ENCODE measurements at regions not wholly inside any gene's neighbourhood (a gene's known extent, or its start where the extent isn't known, plus 50 kb on each side); places are given as distances from the start of the nearest gene placed in this dataset.
"Not testable (repeated sequence)": the region's sequence is repeated elsewhere in the genome, so short reads cannot be mapped to it uniquely, and the experiment has no call there.

DNA sequence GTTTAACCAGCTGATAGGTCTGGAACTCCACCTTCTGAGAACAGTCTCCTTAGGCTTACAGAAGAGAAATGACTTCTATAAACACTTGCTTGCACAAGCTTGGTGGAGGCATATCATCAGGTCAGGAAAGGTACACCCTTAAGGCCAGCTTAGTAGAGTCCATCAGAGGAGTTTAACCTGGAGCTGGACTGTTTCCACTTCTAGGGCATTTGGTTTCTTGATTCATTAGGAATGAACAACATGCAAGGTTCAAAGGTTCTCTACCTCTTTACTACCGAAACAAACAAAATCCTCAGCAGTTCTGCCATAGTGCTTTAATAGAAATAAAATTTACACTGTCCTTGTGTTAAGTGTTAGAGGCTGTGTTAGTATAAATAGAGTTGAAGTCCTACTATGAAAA is 171.4 kb upstream of the NPY2R start:
- no peak for DNase-seq

- DNase-seq = no peak
Observed at GRCh38 chr4:155038459-155038858, 170.0 kb upstream of the NPY2R start.

- DNase-seq = no peak
Observed at GRCh38 chr4:155039162-155039561, 169.3 kb upstream of the NPY2R start.

DNA sequence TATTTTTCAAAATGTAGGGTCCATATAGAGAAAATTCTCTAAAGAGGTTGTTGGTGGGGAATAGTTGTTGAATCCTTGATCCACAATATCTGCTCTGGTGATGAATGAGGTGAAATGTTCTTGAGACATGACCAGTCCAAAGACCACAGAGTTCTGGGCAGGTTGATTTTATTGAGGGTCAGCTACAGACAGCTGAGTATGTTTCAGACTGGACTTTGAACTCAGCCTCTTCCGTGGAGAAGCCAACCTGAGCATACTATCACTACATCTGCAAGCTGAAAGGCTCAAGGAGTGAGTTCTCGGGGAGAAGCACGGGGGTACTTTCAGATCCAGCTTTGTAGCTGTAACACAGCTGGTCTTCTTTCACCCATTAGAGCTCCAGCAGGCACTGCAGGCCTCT is 168.4 kb upstream of the NPY2R start:
- no peak for DNase-seq

GRCh38 chr4:155042014-155042413 is 166.4 kb upstream of the NPY2R start:
- DNase-seq = no peak

GRCh38 chr4:155044251-155044650 is 164.2 kb upstream of the NPY2R start:
- not testable (repeated sequence) for DNase-seq

DNA sequence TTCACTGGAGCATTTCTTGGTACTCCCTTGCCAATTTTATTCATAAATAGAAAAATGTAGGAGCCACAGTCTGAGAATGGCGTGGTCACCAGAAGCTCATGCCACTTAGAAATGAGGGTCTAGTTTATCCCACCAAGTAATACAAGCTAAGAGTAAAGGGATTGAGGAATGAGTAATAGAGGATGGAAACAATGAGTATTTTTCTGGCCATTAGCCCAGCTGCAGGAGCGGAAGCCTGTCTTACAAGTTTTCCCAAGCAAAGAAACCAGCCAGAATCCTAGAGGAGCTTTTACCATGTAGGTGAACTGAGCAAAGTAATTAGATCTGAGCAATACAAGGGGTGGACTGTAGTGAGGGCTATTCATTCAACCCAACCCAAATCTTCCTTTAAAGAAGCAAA is 160.7 kb upstream of the NPY2R start:
- no peak for DNase-seq

DNA sequence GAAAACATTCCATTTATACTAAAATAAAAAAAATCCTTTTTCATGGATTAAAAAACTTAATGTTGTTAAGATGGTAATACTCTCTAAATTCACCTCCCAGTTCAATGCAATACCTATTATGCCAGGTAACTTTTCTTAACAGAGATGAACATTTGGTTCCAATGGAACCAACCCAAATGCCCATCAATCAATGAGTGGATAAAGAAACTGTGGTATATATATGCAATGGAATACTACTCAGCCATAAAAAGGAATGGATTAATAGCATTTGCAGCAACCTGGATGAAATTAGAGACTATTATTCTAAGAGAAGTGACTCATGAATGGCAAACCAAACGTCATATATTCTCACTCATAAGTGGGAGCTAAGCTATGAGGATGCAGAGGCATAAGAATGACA is 154.4 kb upstream of the NPY2R start:
- not testable (repeated sequence) for DNase-seq

DNA sequence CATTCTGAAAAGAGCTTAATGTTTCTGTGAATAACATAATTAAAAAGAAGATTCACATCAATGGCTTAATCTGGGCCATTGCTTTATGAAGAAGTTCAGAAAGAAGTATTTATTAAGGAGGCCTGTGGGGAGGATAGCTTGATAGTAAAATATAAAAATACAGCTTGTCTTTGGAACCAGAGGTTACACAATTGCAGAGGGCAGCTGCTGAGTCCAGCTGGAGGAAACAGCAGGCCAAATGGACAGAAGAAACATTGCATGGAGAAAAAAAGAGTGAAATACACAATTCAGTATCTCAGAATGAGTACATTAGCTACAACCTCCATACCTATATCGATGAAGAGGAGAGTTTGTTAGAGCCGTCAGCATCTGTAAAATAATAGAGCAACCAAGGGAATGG is 148.0 kb upstream of the NPY2R start:
- no peak for DNase-seq

- DNase-seq = no peak
Observed at GRCh38 chr4:155060873-155061272, 147.6 kb upstream of the NPY2R start.

GRCh38 chr4:155062948-155063347 is 145.5 kb upstream of the NPY2R start:
- no peak for DNase-seq

- DNase-seq = not testable (repeated sequence)
Observed at GRCh38 chr4:155064934-155065333, 143.5 kb upstream of the NPY2R start.

DNA sequence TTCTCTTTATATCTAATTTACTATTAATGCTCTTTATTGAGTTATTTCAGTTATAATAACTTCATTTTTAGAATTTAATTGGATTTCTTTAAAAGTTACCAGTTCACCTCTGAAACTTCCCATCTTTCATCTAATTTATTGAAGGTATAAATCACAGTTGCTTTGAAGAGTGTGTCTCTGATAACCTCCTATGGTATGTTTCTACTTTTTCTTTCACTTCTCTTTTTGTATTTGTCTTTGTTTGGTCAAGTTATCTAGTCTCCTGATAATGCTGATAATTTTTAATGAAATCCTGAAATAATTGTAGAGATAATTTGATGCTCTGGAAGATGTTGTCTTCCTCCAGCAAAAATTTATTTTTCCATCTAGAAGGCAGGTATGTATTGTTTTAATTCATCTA is 141.6 kb upstream of the NPY2R start:
- DNase-seq = no peak

DNA sequence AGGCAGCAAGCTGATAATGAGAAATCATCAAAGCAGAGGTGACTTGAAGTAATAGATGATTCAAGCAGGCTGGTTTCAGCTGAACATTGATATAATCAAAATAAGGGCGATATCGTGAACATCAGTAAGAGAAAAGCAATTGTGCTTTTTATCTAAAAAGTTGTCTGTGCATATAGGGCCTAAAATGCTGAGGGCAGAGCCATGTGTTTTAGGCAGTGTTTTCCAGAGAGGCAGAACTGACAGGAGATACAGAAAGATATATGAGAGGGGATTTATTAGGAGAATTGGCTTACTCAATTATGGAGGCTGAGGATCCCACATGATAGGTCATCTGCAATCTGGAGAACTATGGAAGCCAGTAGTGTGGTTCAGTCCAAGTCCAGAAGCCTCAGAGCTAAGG is 136.5 kb upstream of the NPY2R start:
- no peak for DNase-seq

DNA sequence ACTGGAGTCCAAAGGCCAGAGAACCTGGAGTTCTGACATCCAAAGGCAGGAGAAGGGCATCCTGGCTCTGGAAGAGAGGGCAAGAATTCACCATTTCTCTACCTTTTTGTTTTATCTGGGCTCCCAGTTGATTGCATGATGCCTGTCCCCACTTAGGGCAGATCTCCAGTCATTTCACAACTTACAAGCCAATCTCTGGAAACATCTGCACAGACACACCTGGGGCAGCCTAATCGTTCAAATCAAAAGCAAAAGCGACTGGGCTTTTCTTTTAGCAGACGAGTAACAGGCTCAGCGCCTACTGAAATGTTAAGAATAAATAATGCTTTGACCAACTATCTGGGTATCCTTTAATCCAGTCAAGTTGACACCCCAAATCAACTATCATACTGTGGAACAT is 136.0 kb upstream of the NPY2R start:
- no peak for DNase-seq

DNA sequence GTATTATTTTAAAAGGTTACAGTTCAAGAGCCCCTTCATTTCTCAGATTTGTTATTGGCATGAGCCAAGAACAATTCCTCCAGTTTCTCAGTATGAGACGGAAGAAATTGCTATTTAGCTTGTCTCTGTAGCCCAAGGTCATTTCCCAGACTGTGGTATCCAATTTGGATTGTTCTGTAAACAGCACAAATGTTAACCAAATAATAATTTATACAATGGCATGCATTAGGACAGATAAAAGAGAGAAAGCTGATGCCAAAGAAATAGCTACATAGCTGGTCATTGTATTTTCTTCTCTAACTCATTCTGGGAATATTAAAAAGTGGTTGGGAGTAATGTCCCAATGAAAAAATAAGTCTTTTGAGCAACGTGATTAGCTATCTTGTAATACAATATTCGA is 134.6 kb upstream of the NPY2R start:
- DNase-seq = no peak

GRCh38 chr4:155076256-155076785 is 132.1 kb upstream of the NPY2R start:
- no peak for DNase-seq

DNA sequence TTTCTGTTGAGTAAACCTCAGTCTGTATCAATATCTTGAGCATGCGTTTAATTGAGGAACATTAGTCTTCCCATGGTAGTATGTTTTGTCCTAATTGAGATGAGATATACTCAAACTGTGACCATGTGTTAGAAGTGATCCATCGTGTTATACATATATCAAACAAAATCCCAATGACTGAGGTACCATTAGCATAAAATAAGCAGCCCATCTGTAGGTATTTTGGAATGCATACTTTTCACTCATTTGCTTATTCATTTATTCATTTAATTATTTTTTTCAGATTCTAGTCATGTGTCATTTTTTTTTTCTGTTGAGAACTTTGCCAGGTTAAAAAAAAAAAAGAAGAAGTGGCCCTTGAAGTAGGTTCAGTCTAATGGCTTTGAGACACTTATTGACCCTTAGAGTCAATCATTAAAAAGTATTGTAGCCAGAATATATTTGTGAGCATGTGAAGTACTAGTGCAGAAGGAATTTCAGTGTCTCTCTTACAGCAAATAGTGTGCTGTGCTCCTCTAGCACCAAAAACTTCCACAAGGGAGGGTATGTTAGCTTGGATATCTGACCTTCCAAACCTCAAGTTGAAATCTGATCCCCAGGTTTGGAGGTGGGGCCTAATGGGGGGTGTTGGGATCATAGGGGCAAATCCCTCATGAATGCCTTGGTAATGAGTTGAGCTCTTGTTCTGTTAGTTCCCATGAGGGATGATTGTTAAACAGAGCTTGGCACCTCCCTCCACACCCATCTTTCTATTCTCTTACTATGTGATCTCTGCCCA is 130.8 kb upstream of the NPY2R start:
- DNase-seq = no peak

DNA sequence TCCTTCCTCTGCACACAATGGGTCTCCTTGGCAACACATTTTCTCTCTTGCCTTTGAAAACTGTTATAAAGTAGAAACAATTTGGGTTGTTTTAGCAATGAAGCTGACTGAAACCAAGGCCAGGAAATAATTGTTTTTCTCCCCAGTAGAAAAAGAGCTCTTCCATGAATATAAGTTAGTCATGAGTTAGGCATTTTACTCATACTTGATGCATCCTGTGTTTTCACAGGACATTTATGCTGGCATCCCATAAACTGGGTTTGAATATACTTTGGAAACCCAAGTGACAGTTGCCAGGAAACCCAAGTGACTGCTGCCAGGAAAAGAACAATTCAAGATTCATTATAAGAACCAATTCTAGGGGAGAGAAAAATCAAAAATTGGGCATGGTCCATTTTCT is 128.6 kb upstream of the NPY2R start:
- DNase-seq = no peak

- no peak for DNase-seq
Observed at GRCh38 chr4:155081222-155081621, 127.2 kb upstream of the NPY2R start.

DNA sequence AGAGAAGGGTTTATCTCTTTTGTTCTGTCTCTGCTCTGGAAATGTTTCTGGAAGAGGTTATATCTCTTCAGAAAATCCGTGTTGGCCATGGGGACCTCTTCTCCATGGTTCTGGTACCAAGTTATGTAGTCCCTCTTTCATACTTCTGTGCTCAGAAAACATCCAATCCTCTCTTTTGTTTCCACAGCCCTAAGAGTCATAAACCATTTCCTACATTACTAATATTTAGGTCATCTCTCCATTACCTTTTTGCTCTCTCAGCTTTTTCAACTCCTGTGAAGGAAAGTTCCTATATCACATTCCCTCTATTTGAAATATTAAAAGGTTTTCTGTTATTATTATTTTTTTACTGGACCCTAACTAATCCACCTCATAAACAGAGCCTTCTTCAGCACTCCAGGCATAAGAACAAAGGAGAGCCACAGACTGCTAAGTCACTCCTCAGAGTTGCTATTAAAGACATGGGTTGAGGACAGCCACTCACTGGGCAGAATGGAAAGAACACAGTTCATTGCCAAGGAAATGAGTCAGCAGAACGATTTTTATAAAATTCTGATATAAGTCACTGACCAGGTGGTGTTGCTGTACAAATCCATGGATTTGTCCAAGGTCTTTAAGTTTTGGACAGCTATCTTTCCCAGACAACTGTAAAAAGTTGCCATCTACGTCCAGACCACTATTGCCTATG is 122.4 kb upstream of the NPY2R start:
- DNase-seq = no peak

DNA sequence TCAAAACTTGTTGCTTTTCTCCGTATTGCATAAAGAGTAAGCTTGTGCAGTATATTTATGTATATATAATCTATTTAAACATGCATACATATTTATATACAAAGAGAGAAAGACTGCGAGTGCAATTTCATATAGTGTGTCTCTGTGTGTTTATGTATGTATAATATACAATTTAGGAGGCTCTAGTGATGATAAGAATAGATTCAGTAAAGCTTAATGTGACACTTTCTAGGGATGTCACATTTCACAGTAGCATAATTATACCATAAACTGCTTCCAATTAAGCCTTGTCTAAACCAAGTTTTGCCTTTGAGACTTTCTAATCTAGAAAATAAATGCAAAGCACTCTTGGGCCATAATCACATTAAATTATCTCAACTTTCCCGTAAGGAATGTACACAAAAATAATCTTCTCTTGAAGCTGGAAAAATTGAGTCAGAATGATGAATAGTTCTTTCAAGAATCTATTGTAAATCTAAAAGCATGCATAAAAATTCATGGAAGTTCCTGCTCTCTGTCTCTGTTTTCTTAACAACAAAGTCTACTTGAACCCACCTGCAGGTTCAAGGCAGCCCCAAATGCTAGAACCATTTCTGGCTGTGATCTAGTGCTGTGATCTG is 114.1 kb upstream of the NPY2R start:
- DNase-seq = no peak

DNA sequence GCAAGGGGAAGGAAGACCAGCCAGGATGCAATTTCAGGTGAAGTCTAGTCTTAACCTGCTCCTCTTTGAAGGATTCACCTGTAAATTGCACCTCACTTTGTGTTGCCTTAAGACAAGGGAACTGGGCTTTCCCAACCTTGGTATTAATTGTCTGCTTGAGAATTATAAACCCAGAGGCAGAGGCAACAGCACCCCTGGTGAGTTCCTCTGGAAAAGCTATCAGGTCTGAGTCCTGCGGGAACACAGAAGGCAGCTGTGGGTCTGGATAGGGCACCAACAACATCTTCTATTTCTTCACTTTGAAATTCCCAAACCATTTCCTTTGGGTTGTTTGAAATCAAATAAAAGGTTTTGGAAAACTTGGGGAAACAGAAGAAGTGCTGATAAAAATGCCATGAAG is 109.2 kb upstream of the NPY2R start:
- DNase-seq = no peak

GRCh38 chr4:155106629-155107028 is 101.8 kb upstream of the NPY2R start:
- DNase-seq = no peak

Data from kidney glomerular epithelial cell (primary cell).